Hematopoietic multipotent progenitor cell treated with erythropoietin and hydrocortisone succinate and interleukin-3 and kit ligand, for 15 days (in vitro differentiated cells): ENCODE measurements at regions not wholly inside any gene's neighbourhood (a gene's known extent, or its start where the extent isn't known, plus 50 kb on each side); places are given as distances from the start of the nearest gene placed in this dataset.

Experiments used
- DNase-seq: peaks from one replicate; pipeline ENCODE4 v3.0.0-alpha.2; 2015; ENCODE audit warnings: low spot score

DNA sequence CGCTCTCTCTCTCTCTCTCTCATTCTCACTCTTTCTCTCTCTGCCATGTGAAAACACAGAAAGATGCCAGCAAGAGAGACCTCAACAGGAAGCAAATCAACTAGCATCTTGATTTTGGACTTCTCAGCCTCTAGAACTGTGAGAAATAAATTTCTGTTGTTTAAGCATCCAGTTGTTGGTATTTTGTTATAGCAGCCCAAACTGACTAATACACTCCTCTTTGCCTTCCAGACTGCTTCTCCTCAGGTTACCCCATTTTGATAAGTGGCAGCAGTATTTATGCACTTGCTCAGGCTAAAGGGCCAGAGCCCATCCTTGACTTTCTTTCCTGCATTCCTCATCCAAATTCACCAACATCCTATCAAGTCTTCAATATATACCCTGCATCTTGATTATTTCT lies 76.6 kb upstream of the NANOGP8 start:
- no peak for DNase-seq

DNA sequence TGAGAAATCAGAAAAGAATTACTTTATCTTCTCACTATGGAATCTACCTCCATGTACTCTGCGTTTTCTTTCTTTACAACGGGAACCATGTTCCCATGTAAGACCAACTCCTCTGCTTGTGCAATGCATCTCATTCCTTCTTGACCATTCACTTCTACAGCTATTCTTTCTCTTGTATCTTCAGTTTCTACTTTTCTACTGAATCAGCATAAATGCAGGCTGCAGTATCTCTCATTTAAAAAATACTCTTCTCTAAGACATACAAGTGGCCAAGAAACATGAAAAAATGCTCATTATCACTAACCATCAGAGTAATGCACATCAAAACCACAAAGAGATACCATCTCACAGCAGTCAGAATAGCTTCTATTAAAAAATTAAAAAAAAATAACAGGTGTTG lies 74.1 kb upstream of the NANOGP8 start:
- DNase-seq, result no peak

DNA sequence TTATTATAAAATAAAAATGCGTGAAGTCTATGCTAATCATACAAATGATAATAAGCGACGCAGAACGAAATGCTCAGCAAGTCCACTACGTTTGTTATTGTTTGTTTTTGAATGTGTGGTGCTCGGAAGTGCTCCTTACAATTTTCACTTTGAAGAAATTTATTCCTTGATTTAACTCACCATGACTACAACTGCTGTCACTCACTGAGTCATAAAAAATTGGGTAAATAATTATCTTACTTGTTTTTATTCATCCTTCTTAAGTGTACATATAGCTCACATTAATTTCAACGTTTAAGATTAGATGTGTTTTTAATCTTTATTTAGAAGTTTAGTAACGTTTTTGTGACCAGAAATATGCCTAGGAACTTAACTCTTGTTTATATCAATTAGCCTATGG lies 66.7 kb upstream of the NANOGP8 start:
- no peak for DNase-seq

DNA sequence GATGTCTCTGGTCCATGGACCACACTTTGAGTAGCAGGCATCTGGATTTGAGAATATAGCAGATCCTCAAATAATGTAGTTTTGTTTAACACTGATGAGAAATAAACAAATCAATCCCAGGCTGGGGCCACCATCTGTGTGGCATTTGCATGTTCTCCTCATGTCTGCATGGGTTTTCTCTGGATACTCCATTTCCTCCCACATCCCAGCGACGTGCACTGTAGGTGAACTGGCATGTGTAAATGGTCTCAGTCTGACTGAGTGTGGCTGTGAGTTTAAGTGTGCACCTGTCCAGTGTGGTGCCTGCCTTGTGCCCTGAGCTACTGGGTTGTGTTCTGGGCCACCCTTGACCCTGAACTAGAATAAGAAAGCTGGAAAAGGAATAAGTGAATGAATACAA lies 66.3 kb upstream of the NANOGP8 start:
- DNase-seq, result no peak

DNA sequence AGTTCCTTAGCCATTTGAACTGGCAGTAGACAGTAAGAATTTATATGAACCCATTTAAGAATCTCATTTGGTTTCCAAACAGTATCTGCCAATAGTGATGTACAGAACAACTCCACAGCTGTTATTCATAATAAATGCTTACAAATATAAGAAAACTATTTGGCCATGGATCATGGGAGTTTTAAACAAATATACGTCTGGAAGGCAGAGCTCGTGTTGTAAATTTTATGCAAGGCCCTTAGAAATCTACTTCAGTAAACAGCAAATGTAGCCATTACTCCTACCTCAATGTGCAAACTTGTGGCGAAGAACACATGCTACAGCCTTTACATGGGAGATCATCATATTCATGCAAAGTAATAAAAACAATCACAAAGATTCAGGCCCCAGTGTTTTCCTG lies 65.3 kb upstream of the NANOGP8 start:
- DNase-seq, result no peak

DNA sequence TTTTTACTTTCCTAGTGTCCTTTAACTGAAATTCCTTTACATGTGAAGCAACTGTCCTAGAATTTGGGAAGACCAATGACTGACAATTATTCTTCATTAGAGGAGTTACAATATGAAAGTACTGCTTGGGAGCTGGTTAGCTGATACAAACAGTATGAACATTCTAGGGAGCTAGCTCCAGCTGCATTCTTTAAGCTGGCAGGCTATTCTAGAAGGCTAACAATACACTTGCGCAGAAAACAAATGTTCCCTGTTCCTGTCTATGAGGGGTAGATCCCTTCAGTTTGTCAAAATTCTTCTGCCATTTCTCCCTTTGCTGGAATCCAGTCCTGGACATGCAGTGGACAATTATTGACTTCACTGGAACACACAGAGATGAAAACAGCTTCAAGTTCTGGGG lies 60.2 kb upstream of the NANOGP8 start:
- no peak for DNase-seq

DNA sequence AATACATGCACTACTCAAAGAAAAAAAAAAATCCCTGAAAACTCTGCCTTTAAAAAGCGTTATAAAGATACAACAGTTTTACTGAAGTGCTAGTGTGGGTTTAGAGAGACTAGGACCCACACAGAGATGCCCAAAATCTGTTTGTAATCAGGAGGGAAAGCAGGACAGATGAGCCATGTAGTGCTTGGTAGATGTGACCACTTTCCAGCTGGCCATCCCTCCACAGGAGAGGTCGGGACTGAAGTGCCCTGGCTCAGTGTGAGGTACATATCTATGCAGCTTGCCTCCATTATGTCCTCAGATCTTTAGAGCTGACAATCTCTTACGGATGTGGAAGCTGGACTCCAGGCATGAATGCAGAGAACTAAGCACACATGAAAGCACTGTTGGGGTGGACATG lies 57.5 kb upstream of the NANOGP8 start:
- DNase-seq, result no peak

DNA sequence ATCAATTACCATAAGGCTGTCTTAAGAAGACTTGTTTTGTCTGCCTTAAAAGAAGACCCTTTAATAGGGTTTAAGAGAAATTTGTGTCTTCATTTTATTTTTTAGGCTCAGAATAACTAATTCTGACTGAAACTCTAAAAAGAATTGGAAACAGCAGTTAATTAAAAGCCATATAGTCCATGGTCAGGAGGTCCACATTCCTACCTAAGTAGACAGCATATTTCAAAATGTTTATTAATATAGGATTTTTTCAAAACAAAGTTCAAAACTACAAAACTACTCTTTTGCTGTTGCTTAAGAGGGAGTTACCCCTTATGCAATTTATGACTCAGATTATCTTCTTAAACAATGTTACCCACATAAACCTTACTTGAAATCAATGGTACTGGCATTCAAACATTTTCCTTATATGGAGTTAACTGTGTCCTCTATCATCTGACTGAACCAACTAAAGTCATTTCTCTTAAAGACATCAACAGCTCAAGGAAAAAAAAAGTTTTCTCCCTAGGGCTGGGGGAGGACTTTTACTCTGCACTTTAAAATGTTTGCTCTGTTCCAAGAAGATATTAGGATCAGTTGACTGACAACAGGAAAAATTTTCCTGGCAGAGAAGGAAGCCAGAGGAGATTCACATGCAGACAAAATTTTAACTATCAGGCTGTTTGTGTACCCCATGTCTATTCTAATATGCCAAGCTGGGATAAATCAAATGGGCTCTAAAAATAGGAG lies 56.8 kb upstream of the NANOGP8 start:
- DNase-seq, result no peak

DNA sequence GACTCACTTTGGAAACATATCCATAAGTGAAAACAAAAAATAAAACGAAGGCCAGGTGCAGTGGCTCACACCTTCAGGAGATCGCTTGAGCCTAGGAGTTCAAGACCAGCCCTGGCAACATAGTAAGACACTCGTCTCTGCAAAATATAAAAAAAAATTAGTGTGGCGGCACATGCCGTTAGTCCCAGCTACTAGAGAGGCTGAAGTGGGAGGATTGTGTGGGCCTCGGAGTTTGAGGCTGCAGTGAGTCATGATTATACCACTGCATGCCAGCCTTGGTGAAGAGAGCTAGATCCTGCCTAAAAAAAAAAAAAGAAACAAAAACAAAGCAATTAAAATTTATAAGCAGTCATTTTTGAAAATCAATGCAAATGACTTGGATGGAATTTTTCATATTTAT lies 54.7 kb upstream of the NANOGP8 start:
- no peak for DNase-seq

DNA sequence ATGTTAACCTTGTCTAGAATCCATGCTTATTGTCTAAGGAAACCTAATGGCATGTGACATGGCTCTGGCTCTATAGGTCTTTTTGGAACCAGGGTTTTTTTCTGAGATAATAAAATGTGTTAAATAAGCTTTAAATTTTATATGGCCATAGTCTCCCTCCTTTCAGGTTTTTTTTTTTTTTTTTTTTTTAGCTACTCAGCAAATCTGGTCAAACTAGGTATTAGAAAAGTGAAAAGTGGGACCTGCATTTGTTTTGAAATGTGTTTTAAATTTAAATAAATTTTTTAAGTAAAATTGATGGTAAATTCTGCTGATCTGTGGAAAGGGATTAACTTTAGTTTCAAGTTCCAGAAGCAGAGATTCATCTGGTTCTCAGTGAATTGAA lies 52.1 kb upstream of the NANOGP8 start:
- DNase-seq, result no peak

DNA sequence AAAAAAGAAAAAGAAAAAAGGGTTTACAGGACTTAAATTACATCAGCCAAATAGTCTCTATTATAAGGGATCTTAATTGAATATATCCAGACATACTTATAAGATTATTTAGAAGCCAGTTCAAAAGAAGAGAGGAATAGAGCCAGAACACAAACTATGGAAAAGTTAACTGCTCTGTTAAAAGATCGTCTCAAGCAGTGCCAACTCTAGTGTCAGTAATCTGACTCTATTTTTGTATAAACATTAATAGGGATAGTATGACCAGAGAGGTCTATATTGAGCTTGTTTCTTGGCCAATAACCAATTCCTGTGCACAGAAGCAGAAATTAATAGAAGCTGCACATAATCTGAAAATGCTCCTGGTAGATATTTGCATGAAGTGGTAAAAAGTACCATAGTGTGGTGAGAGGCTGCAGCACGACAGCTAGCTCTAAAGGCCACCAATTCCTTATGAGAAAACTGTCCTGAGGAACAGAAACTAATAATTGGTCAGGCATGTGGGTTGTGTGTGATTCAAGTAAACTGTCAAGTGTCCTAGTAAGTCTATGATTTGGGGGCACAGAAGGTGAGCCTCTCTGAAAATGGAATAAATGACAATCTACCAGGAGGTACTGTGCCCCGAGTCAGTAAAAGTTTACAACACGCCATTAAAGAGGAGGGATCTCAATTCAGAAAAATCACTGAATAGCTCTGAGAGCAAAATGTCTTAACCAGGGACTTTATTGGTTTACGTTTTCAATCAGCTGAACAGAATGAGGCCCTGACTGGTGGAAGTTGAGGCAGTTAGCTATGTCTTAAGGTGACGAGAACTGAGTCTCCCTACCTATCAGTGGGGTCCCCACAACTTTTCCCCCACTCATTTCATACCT lies 51.5 kb upstream of the NANOGP8 start:
- no peak for DNase-seq
